CD8-positive, alpha-beta memory T cell (primary cell): ENCODE measurements at regions not wholly inside any gene's neighbourhood (a gene's known extent, or its start where the extent isn't known, plus 50 kb on each side); places are given as distances from the start of the nearest gene placed in this dataset.

ENCODE experiments used
- CTCF ChIA-PET: fragments of 350-600 bp; sonication (Branson Sonifier 250); formaldehyde crosslinking; loops from one replicate; lab custom pipeline; 2021; ENCODE audit warnings: antibody characterized with exemption; lab: Charles Lee
- POLR2A ChIA-PET: fragments of 350-600 bp; sonication (Branson Sonifier 250); formaldehyde crosslinking; loops from one replicate; lab custom pipeline; 2021; ENCODE audit warnings: antibody characterized with exemption; lab: Charles Lee
- DNase-seq, 5 donors: peaks; one replicate each; pipeline versions ENCODE4 v3.0.0 to v3.0.0-alpha.2; 2020 to 2022; ENCODE audit warnings: mixed read lengths in 1 of 5
- H3K27ac ChIP-seq: one replicate; pipeline ENCODE4 v1.7.0; 2013; ENCODE audit warnings: low read depth, mild to moderate bottlenecking, low read length, moderate library complexity
- H3K27me3 ChIP-seq: 2 replicates; pipeline ENCODE4 v1.7.0; 2013; ENCODE audit warnings: low read length, mild to moderate bottlenecking; ENCODE audit not compliant: insufficient read depth, poor library complexity, severe bottlenecking
- H3K36me3 ChIP-seq: 2 replicates; pipeline ENCODE4 v1.7.0; 2013; ENCODE audit warnings: mild to moderate bottlenecking, low read length, moderate library complexity; ENCODE audit not compliant: insufficient read depth
- H3K4me1 ChIP-seq: 2 replicates; pipeline ENCODE4 v1.7.0; 2013; ENCODE audit warnings: mild to moderate bottlenecking, low read length, moderate library complexity; ENCODE audit not compliant: insufficient read depth
- H3K4me3 ChIP-seq: 2 replicates; pipeline ENCODE4 v1.7.0; 2013; ENCODE audit warnings: mild to moderate bottlenecking, low read length
- H3K9me3 ChIP-seq: 2 replicates; pipeline ENCODE4 v1.7.0; 2013; ENCODE audit warnings: mild to moderate bottlenecking, low read length
- H3K27ac Mint-ChIP-seq, 8 donors: one replicate each; pipeline ENCODE4 v1.8.0; 2020 to 2021; ENCODE audit warnings: mixed read lengths in 8 of 8, mild to moderate bottlenecking in 6 of 8, inconsistent platforms in 3 of 8, moderate library complexity in 3 of 8
- H3K27me3 Mint-ChIP-seq, 2 donors: one replicate each; pipeline ENCODE4 v1.8.0; 2020 to 2021; ENCODE audit warnings: mixed read lengths in 2 of 2, mild to moderate bottlenecking in 1 of 2, moderate library complexity in 1 of 2
- H3K36me3 Mint-ChIP-seq, 3 donors: one replicate each; pipeline ENCODE4 v1.8.0; 2020 to 2021; ENCODE audit warnings: mixed read lengths in 3 of 3, inconsistent platforms in 1 of 3, mild to moderate bottlenecking in 1 of 3
- H3K4me1 Mint-ChIP-seq, 3 donors: one replicate each; pipeline ENCODE4 v1.8.0; 2020 to 2021; ENCODE audit warnings: mixed read lengths in 3 of 3, inconsistent platforms in 1 of 3, mild to moderate bottlenecking in 1 of 3
- H3K4me3 Mint-ChIP-seq, 7 donors: one replicate each; pipeline ENCODE4 v1.8.0; 2020 to 2021; ENCODE audit warnings: mixed read lengths in 7 of 7, mild to moderate bottlenecking in 6 of 7, moderate library complexity in 4 of 7, inconsistent platforms in 2 of 7
- H3K9me3 Mint-ChIP-seq, 5 donors: one replicate each; pipeline ENCODE4 v1.8.0; 2020 to 2022; ENCODE audit warnings: mixed read lengths in 5 of 5, mild to moderate bottlenecking in 3 of 5, moderate library complexity in 2 of 5, inconsistent platforms in 1 of 5

DNA sequence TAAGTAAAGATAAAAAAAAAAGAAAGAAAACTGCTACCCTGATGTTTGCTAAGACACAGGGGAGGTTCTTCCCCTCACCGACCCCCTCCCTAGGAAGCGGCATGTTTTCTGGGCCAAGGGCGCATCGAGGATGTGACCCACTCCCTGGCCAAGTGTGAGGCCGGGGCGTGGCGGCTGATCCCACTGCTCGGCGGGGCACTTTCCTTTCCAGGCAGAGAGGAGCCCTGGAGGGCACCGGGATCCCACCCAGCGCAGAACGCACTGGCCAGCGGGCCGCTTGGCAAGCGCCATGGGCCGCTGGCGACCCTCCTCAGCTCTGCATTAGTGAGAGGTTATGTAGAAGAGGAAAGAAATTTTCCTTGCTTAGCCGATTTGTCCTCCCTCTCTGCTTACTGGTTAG is 93.4 kb downstream of the ZNF736 start:
- CTCF ChIA-PET, result no interaction called here
- Mint-ChIP-seq H3K4me1 (no peaks in the 10 kb centered on the region), H3K27me3 (no peaks in the 10 kb centered on the region), H3K9me3 (peaks cover 5 to 22% (median 19%) of the 10 kb centered on the region in 5 donors), H3K36me3 (peaks cover 0 to 1% (median 0%) of the 10 kb centered on the region in 3 donors), H3K4me3 (no peak overlapping the region), H3K27ac (no peak overlapping the region)
- Histone ChIP-seq H3K4me3 (no peak overlapping the region), H3K27ac (no peak overlapping the region), H3K4me1 (no peaks in the 10 kb centered on the region), H3K9me3 (no peaks in the 10 kb centered on the region), H3K27me3 (no peaks in the 10 kb centered on the region), H3K36me3 (no peaks in the 10 kb centered on the region)
- no peak for DNase-seq
- POLR2A ChIA-PET, result no interaction called here
